ENCODE measurements at regions not wholly inside any gene's neighbourhood (a gene's known extent, or its start where the extent isn't known, plus 50 kb on each side); places are given as distances from the start of the nearest gene placed in this dataset.

- DNase-seq (ENCODE audit: low read depth in 2 of 2) = no peak
- no peak for TF ChIP-seq CTCF (IDR thresholded peaks at IDR 0.05; ENCODE audit: low read depth, low read length)
- H3K4me3 ChIP-seq (replicated peaks in 1 of 2; ENCODE audit: low read depth in 2 of 2, low read length in 2 of 2) = no peak overlapping the region
Observed at GRCh38 chr7:12508005-12508404, 62.5 kb upstream of the SCIN start.

GRCh38 chr7:12508554-12508953 is 62.0 kb upstream of the SCIN start:
- H3K4me3 ChIP-seq (replicated peaks in 1 of 2; ENCODE audit: low read depth in 2 of 2, low read length in 2 of 2) = no peak overlapping the region
- no peak for TF ChIP-seq CTCF (IDR thresholded peaks at IDR 0.05; ENCODE audit: low read depth, low read length)
- no peak for DNase-seq (ENCODE audit: low read depth in 2 of 2)

- TF ChIP-seq CTCF (IDR thresholded peaks at IDR 0.05; ENCODE audit: low read depth, low read length) = no peak
- H3K4me3 ChIP-seq (replicated peaks in 1 of 2; ENCODE audit: low read depth in 2 of 2, low read length in 2 of 2) = no peak overlapping the region
- no peak for DNase-seq (ENCODE audit: low read depth in 2 of 2)
Observed at GRCh38 chr7:12517451-12517850, 53.1 kb upstream of the SCIN start.

GRCh38 chr7:12518920-12519681 is 51.4 kb upstream of the SCIN start:
- no peak overlapping the region for H3K4me3 ChIP-seq (replicated peaks in 1 of 2; ENCODE audit: low read depth in 2 of 2, low read length in 2 of 2)
- peak; percentile 65 for TF ChIP-seq CTCF (IDR thresholded peaks at IDR 0.05; ENCODE audit: low read depth, low read length)
- peak; percentile 4 to 21 for DNase-seq (ENCODE audit: low read depth in 2 of 2)

- no peak for TF ChIP-seq CTCF (IDR thresholded peaks at IDR 0.05; ENCODE audit: low read depth, low read length)
- DNase-seq (ENCODE audit: low read depth in 2 of 2) = no peak
- H3K4me3 ChIP-seq (replicated peaks in 1 of 2; ENCODE audit: low read depth in 2 of 2, low read length in 2 of 2) = no peak overlapping the region
Observed at GRCh38 chr7:12519682-12520009, 50.9 kb upstream of the SCIN start.

All from cardiac fibroblast (primary cell).